HepG2 (cell line): ENCODE measurements at regions not wholly inside any gene's neighbourhood (a gene's known extent, or its start where the extent isn't known, plus 50 kb on each side); places are given as distances from the start of the nearest gene placed in this dataset.

Experiments
- ATAC-seq: fragments of 200-7000 bp; cut with Tn5 transposase; 3 replicates; pipeline ENCODE4 v1.9.1; 2020; ENCODE audit warnings: mild to moderate bottlenecking, moderate library complexity
- BruUV-seq: library from RNA; stranded (reverse); fragments of 400-500 nt; replicated peaks from 2 replicates; lab custom pipeline; 2021; lab: Mats Ljungman, UMichigan
- CTCF ChIA-PET: fragments of 300-600 bp; formaldehyde crosslinking; extraction: SDS; loops from one replicate; lab custom pipeline; 2021; ENCODE audit warnings: low total read pairs, inconsistent platforms, low intra/inter-chr PET ratio; lab: Yijun Ruan, JAX
- POLR2A ChIA-PET: fragments of 350-600 bp; sonication (Branson Sonifier 250); formaldehyde crosslinking; loops from one replicate; lab custom pipeline; 2020; ENCODE audit warnings: antibody characterized with exemption, inconsistent platforms; lab: Yijun Ruan, JAX
- DNase-seq: peaks from one replicate; pipeline ENCODE4 v3.0.0-alpha.2; 2015; ENCODE audit warnings: low spot score
- FAIRE-seq: peaks from 3 replicates; lab custom pipeline; 2011; peaks lifted over from hg19 to GRCh38; lab: Jason Lieb, UNC
- H2AFZ ChIP-seq: one replicate; pipeline ENCODE4 v1.6.1; 2011; ENCODE audit warnings: low read length, inconsistent platforms
- H3K27ac ChIP-seq: fragments of 300-600 bp; 3 replicates; pipeline ENCODE4 v1.8.0; 2011; ENCODE audit warnings: mixed run types, mild to moderate bottlenecking, mixed read lengths, low read length, inconsistent platforms; ENCODE audit not compliant: insufficient read depth; ENCODE audit errors: extremely low read length
- H3K27me3 ChIP-seq, 2 experiments: fragments of 200-600 bp in 1 of 2; 2 replicates in 1 of 2; 3 replicates in 1 of 2; pipeline versions ENCODE4 v1.6.0 to v1.8.0; 2011; ENCODE audit warnings: low read length in 2 of 2, mild to moderate bottlenecking in 2 of 2, moderate library complexity in 2 of 2, inconsistent platforms in 1 of 2; ENCODE audit not compliant: insufficient read depth in 2 of 2, control insufficient read depth in 1 of 2
- H3K36me3 ChIP-seq, 2 experiments: fragments of 200-600 bp in 1 of 2; replicated peaks in 1 of 2; 2 replicates in 1 of 2; 3 replicates in 1 of 2; pipeline versions ENCODE4 v1.5.1 to v1.8.0; 2011; ENCODE audit warnings: low read length in 2 of 2, inconsistent platforms in 1 of 2; ENCODE audit not compliant: insufficient read depth in 2 of 2, control insufficient read depth in 1 of 2
- H3K4me1 ChIP-seq: 2 replicates; pipeline ENCODE4 v1.5.1; 2012; ENCODE audit warnings: low read length, inconsistent platforms; ENCODE audit not compliant: insufficient read depth
- H3K4me2 ChIP-seq: 2 replicates; pipeline ENCODE4 v1.6.0; 2011; ENCODE audit warnings: low read depth, low read length, inconsistent platforms
- H3K4me3 ChIP-seq, 3 experiments: fragments of 200-600 bp in 1 of 3; sonication (generic), shearing (Covaris generic) in 1 of 3; replicated peaks in 1 of 3; 2 replicates each; pipeline ENCODE4 v1.5.1; 2011 to 2016; ENCODE audit warnings: low read length in 3 of 3, inconsistent platforms in 2 of 3, low read depth in 2 of 3, mild to moderate bottlenecking in 2 of 3, control low read depth in 1 of 3, mixed read lengths in 1 of 3; ENCODE audit not compliant: insufficient read depth in 1 of 3
- H3K79me2 ChIP-seq: one replicate; pipeline ENCODE4 v1.6.1; 2011; ENCODE audit warnings: low read length, inconsistent platforms; ENCODE audit not compliant: insufficient read depth
- H3K9ac ChIP-seq: 2 replicates; pipeline ENCODE4 v1.6.0; 2011; ENCODE audit warnings: mild to moderate bottlenecking, low read depth, low read length, inconsistent platforms; ENCODE audit not compliant: insufficient read depth
- H3K9me3 ChIP-seq: 2 replicates; pipeline ENCODE4 v1.5.1; 2012; ENCODE audit warnings: mild to moderate bottlenecking, low read length
- H4K20me1 ChIP-seq: 2 replicates; pipeline ENCODE4 v1.6.0; 2011; ENCODE audit warnings: inconsistent platforms, mild to moderate bottlenecking, low read length, moderate library complexity; ENCODE audit not compliant: insufficient read depth
- CBX5 ChIP-seq: sonication (generic); formaldehyde crosslinking; IDR thresholded peaks from 2 replicates; pipeline ENCODE4 v1.4.0; 2020; ENCODE audit warnings: missing genetic modification reagents, borderline replicate concordance
- DNMT1 ChIP-seq: sonication (generic); formaldehyde crosslinking; IDR thresholded peaks from 2 replicates; pipeline ENCODE4 v1.5.1; 2020; ENCODE audit warnings: mild to moderate bottlenecking, missing genetic modification reagents
- GATAD1 ChIP-seq: IDR thresholded peaks from 2 replicates; pipeline ENCODE4 v1.6.1; 2016; ENCODE audit warnings: missing genetic modification reagents, missing compliant biosample characterization
- KDM1A ChIP-seq: IDR thresholded peaks from 2 replicates; pipeline ENCODE4 v1.6.1; 2016; ENCODE audit warnings: missing compliant biosample characterization
- MLLT10 ChIP-seq: sonication (generic); formaldehyde crosslinking; IDR thresholded peaks from 2 replicates; pipeline ENCODE4 v1.4.0; 2020; ENCODE audit warnings: missing genetic modification reagents
- RXRA ChIP-seq: sonication (generic); formaldehyde crosslinking; IDR thresholded peaks from 2 replicates; pipeline ENCODE4 v1.5.1; 2020; ENCODE audit warnings: missing genetic modification reagents
- ZFP36 ChIP-seq: fragments of 150-350 bp; IDR thresholded peaks from 2 replicates; pipeline ENCODE4 v1.6.1; 2018; ENCODE audit warnings: borderline replicate concordance, low read length, low read depth; ENCODE audit not compliant: partially characterized antibody
- ZIK1 ChIP-seq: sonication (generic); formaldehyde crosslinking; IDR thresholded peaks from 2 replicates; pipeline ENCODE4 v1.5.0; 2020; ENCODE audit warnings: mild to moderate bottlenecking, low read depth, missing genetic modification reagents, borderline replicate concordance
- ZNF17 ChIP-seq: sonication (generic); formaldehyde crosslinking; IDR thresholded peaks from 2 replicates; pipeline ENCODE4 v1.5.0; 2020; ENCODE audit warnings: mild to moderate bottlenecking, missing genetic modification reagents
- ZNF552 ChIP-seq: sonication (generic); formaldehyde crosslinking; IDR thresholded peaks from 2 replicates; pipeline ENCODE4 v1.9.0; 2022; ENCODE audit warnings: missing genetic modification reagents, mild to moderate bottlenecking, borderline replicate concordance
- ZNF644 ChIP-seq: IDR thresholded peaks from 2 replicates; pipeline ENCODE4 v1.6.1; 2016; ENCODE audit warnings: low read depth
- ZNF737 ChIP-seq: sonication (generic); formaldehyde crosslinking; IDR thresholded peaks from 2 replicates; pipeline ENCODE4 v1.5.0; 2020; ENCODE audit warnings: missing genetic modification reagents, mild to moderate bottlenecking, borderline replicate concordance
- ZSCAN29 ChIP-seq: sonication (generic); formaldehyde crosslinking; conservative IDR thresholded peaks from 2 replicates; pipeline ENCODE4 v1.4.0; 2020; ENCODE audit warnings: mild to moderate bottlenecking, missing genetic modification reagents
- ZSCAN30 ChIP-seq: sonication (generic); formaldehyde crosslinking; IDR thresholded peaks from 2 replicates; pipeline ENCODE4 v1.5.0; 2020; ENCODE audit warnings: mild to moderate bottlenecking, missing genetic modification reagents
- WGBS: methylation state at CpG from one replicate; pipeline ENCODE4 v1.1.6; 2017; ENCODE audit warnings: low lambda C conversion rate; 5-methylcytosine and 5-hydroxymethylcytosine counted together
- in situ Hi-C: cut with HindIII; loops from 2 replicates; pipeline ENCODE4 v1.10.0; 2017; ENCODE audit warnings: low pct_unique_long_range_greater_than_20kb; ENCODE audit not compliant: extremely low pct_ligation_motif_present
- intact Hi-C: fragments of 100-400 bp; cut with micrococcal nuclease; formaldehyde crosslinking; loops from one replicate; pipeline ENCODE4 v1.10.0; 2022; ENCODE audit not compliant: unreplicated experiment
- TF ChIP-seq, protein P1 (sequence below), 2 experiments: sonication (generic) in 1 of 2; formaldehyde crosslinking in 1 of 2; IDR thresholded peaks; 2 replicates each; pipeline versions ENCODE4 v1.6.1 to v1.9.0; 2014 to 2022; ENCODE audit warnings: antibody characterized with exemption in 1 of 2, borderline replicate concordance in 1 of 2, inconsistent platforms in 1 of 2, low read depth in 1 of 2, missing genetic modification reagents in 1 of 2
- TF ChIP-seq, protein P2 (sequence below): IDR thresholded peaks from 2 replicates; pipeline ENCODE4 v1.6.1; 2016

DNA sequence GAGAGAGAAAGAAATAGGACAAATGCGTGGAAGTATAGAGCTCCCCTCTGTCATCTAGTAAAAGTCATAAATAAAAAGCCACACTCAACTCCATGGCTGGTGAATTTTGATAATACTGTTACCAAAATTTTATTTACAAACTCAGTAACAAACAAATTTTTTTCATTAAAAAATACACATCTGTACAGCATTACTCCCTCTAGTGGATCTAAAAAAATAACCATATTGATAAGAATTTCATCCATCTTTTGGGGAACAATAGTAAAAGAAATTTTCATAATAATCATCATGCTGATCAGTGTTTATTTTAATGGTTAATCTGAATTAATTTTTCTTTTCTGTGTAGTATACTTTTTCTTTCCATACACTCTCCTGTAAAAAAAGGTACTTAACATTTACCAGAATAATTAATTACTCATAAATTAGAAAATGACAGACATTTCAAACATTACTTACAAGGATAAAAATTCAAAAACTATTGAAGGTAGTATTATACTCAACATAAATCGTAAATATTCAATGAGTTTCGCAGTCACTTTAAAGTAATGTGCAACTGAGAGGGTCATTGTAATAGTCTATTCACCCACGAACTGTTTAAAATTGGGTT is 173.5 kb upstream of the LSM14A start (continued):
- TF ChIP-seq, protein P1, sequence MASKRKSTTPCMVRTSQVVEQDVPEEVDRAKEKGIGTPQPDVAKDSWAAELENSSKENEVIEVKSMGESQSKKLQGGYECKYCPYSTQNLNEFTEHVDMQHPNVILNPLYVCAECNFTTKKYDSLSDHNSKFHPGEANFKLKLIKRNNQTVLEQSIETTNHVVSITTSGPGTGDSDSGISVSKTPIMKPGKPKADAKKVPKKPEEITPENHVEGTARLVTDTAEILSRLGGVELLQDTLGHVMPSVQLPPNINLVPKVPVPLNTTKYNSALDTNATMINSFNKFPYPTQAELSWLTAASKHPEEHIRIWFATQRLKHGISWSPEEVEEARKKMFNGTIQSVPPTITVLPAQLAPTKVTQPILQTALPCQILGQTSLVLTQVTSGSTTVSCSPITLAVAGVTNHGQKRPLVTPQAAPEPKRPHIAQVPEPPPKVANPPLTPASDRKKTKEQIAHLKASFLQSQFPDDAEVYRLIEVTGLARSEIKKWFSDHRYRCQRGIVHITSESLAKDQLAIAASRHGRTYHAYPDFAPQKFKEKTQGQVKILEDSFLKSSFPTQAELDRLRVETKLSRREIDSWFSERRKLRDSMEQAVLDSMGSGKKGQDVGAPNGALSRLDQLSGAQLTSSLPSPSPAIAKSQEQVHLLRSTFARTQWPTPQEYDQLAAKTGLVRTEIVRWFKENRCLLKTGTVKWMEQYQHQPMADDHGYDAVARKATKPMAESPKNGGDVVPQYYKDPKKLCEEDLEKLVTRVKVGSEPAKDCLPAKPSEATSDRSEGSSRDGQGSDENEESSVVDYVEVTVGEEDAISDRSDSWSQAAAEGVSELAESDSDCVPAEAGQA (IDR thresholded peaks at IDR 0.05; ENCODE audit: low read depth) = no peak
- TF ChIP-seq, protein P1 (CRISPR knock-in tag; IDR thresholded peaks at IDR 0.05; ENCODE audit: borderline replicate concordance) = no peak
- TF ChIP-seq ZNF17 (CRISPR knock-in tag) = no peak
- TF ChIP-seq ZIK1 (CRISPR knock-in tag) = no peak
- no peak for TF ChIP-seq ZFP36

DNA sequence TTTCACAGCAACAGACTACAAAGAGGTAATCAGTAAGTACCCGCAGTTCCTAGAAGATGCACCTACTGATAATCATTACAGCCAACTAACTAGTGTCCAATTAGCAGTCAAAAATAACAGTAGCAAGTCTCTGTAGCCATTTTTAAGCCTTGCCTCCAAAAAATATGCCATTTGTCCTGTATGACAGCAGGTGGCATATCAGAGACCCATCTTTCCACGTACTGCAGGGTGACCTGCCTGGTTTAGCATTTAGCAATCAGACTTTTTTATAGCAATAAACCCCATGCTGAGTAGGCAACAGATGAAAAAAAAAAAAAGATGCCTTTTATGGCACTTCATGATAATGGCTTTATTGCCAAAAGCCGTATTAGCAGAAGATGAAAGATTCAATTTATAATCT is 155.3 kb upstream of the LSM14A start:
- Histone ChIP-seq H3K36me3 (no peaks in the 10 kb centered on the region), H3K4me3 (no peak overlapping the region), H4K20me1 (no peaks in the 10 kb centered on the region), H2AFZ (no peak overlapping the region), H3K4me2 (no peak overlapping the region), H3K27me3 (peaks cover 1 to 20% of the 10 kb centered on the region in 2 experiments; a peak in 3 of 5 replicates), H3K4me1 (no peaks in the 10 kb centered on the region), H3K9ac (no peak overlapping the region), H3K9me3 (no peaks in the 10 kb centered on the region), H3K27ac (no peak overlapping the region), H3K79me2 (no peaks in the 10 kb centered on the region)
- DNase-seq (no peak), ATAC-seq (no peak), FAIRE-seq (no peak)
- ChIA-PET CTCF (no interaction called here), POLR2A (no interaction called here)
- in situ Hi-C loops = no loop called here
- 11% methylated on average over 3 of the region's 3 CpGs for WGBS
- intact Hi-C loops = no loop called here
- no TSS peak for BruUV-seq
- TF ChIP-seq ZSCAN30 (CRISPR knock-in tag) (no peak), ZSCAN29 (no peak), ZNF552 (no peak), ZNF737 (CRISPR knock-in tag) (no peak), KDM1A (CRISPR knock-in tag) (no peak), DNMT1 (no peak), MLLT10 (CRISPR knock-in tag) (no peak), ZNF644 (no peak), RXRA (no peak), GATAD1 (CRISPR knock-in tag) (no peak), CBX5 (CRISPR knock-in tag) (no peak)
- TF ChIP-seq, protein P2, sequence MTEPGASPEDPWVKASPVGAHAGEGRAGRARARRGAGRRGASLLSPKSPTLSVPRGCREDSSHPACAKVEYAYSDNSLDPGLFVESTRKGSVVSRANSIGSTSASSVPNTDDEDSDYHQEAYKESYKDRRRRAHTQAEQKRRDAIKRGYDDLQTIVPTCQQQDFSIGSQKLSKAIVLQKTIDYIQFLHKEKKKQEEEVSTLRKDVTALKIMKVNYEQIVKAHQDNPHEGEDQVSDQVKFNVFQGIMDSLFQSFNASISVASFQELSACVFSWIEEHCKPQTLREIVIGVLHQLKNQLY (CRISPR knock-in tag) = no peak
